GM12892 (cell line): ENCODE measurements at regions not wholly inside any gene's neighbourhood (a gene's known extent, or its start where the extent isn't known, plus 50 kb on each side); places are given as distances from the start of the nearest gene placed in this dataset.

Experiments used
- POLR2A ChIP-seq: IDR thresholded peaks from 2 replicates; pipeline ENCODE4 v1.6.1; 2011; ENCODE audit warnings: low read depth, low read length, control low read depth
- POLR2AphosphoS5 ChIP-seq: IDR thresholded peaks from 2 replicates; pipeline ENCODE4 v1.6.1; 2011; ENCODE audit warnings: low read depth, low read length, control low read depth

- TF ChIP-seq POLR2AphosphoS5, result no peak
- no peak for TF ChIP-seq POLR2A
Observed at GRCh38 chr4:57658673-57659072, 548.5 kb upstream of the IGFBP7 start.
